ENCODE measurements at regions not wholly inside any gene's neighbourhood (a gene's known extent, or its start where the extent isn't known, plus 50 kb on each side); places are given as distances from the start of the nearest gene placed in this dataset.

- no peak for TF ChIP-seq CTCF (IDR thresholded peaks at IDR 0.05; ENCODE audit: low read depth, low read length, missing control alignments)
- no peak overlapping the region for H3K4me3 ChIP-seq (replicated peaks; ENCODE audit: low read depth, low read length)
- no peak for DNase-seq (ENCODE audit: extremely low read depth, low read depth)
These were observed 137.0 kb downstream of the PLPP3 start for GRCh38 chr1:56442290-56442877.

- DNase-seq (ENCODE audit: extremely low read depth, low read depth), result no peak
- no peak overlapping the region for H3K4me3 ChIP-seq (replicated peaks; ENCODE audit: low read depth, low read length)
- TF ChIP-seq CTCF (IDR thresholded peaks at IDR 0.05; ENCODE audit: low read depth, low read length, missing control alignments), result no peak
These were observed 137.8 kb downstream of the PLPP3 start for GRCh38 chr1:56441601-56442000.

DNA sequence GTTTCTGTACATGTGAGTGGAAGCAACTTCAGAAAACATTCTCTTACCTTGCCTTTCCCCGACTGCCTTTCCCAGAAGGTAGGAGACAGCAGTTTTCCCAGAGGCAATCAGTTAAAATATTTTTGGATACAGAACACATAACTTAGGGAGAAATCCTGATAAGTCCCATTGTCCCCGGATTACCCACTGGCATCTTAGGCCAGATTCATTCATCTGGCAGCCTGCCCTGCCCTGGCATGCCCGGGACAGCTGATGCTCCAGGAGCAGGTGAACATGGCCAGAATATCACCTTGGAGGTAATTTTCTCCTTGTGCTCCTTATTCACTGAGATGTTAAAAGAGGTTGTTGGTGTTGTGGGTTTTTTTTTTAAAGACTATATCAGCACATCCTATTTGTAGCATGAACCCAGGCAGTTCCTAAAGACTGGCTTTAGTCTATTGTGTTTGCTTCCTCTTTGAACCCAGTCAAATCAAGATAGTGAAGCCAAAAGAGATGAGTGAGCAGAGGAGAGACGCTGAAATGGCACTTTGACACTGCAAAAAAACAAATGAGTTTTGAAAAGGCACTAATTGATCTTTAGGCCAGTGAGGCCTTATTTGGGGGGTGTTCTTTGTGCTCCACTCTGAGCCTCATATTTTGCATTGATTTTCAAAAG is 139.6 kb downstream of the PLPP3 start:
- no peak overlapping the region for H3K4me3 ChIP-seq (replicated peaks; ENCODE audit: low read depth, low read length)
- no peak for DNase-seq (ENCODE audit: extremely low read depth, low read depth)
- no peak for TF ChIP-seq CTCF (IDR thresholded peaks at IDR 0.05; ENCODE audit: low read depth, low read length, missing control alignments)

DNA sequence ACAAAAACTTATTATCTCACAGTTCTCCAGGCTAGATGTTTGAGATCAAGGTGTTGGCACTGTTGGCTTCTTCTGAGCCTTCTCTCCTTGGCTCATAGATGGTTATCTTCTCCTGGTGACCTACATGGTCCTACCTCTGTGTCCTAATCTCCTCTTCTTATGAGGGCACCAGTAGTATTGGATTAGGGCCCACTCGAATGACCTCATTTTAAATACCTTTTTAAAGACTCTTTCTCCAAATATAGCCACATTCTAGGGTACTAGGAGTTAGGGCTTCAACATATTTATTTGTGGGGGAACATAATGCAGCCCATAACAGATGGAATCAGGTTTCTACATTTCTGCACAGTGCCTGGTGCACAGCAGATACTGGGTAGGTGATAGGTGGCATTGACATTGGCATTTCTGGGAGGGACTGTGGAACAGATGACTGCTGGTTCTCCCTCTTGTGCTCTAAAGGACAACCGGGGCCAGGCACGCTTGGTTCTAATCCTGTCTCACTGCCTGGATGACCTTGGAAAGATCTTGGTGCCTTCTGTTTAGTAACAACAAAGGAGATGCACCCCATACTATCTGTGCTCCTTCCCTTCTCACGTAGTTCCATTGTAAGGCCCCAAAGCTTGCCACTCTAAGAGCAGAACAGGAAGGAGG is 140.3 kb downstream of the PLPP3 start:
- no peak for DNase-seq (ENCODE audit: extremely low read depth, low read depth)
- H3K4me3 ChIP-seq (replicated peaks; ENCODE audit: low read depth, low read length), result no peak overlapping the region
- TF ChIP-seq CTCF (IDR thresholded peaks at IDR 0.05; ENCODE audit: low read depth, low read length, missing control alignments), result no peak

DNA sequence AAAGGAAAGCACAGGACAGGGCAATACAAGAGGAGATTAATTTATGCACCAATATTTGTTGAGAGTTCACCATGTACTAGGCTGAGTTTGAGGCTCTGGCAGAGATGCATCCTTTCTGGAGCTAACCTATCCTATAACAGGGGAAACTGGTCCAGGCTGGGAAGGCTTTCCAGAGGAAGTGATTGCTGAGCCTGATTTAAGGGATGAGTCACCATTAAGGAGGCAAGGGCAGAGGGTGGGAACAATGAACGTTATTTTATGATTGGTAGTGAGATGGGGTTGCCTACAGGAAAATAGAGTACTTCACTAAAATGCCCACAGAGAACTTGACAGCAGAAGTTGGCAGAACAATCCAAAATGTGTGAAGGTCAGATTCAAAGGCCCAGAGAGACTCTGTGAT is 141.4 kb downstream of the PLPP3 start:
- no peak overlapping the region for H3K4me3 ChIP-seq (replicated peaks; ENCODE audit: low read depth, low read length)
- TF ChIP-seq CTCF (IDR thresholded peaks at IDR 0.05; ENCODE audit: low read depth, low read length, missing control alignments), result no peak
- peak; percentile 27 for DNase-seq (ENCODE audit: extremely low read depth, low read depth)

GRCh38 chr1:56436912-56437417 is 142.4 kb downstream of the PLPP3 start:
- H3K4me3 ChIP-seq (replicated peaks; ENCODE audit: low read depth, low read length), result no peak overlapping the region
- no peak for DNase-seq (ENCODE audit: extremely low read depth, low read depth)
- no peak for TF ChIP-seq CTCF (IDR thresholded peaks at IDR 0.05; ENCODE audit: low read depth, low read length, missing control alignments)

Measured in HFF-Myc (cell line).